ENCODE measurements at regions not wholly inside any gene's neighbourhood (a gene's known extent, or its start where the extent isn't known, plus 50 kb on each side); places are given as distances from the start of the nearest gene placed in this dataset.
A peak's percentile ranks its signal among the peaks of the same experiment; 100 is the strongest.

GRCh38 chr5:154696891-154697290 is 58.3 kb upstream of the LARP1 start:
- H3K27ac ChIP-seq (ENCODE audit: low read depth), result peak overlapping the region; percentile 93
- peaks cover 49% of the 10 kb centered on the region for H3K4me1 Mint-ChIP-seq

More at GRCh38 chr5:154696891-154697290, 58.3 kb upstream of the LARP1 start:
- DNase-seq (ENCODE audit: low spot score), result peak; percentile 61
- peak overlapping the region; percentile 44 for H3K4me2 ChIP-seq
- H3K4me1 ChIP-seq (ENCODE audit: insufficient read depth), result peaks cover 46% of the 10 kb centered on the region
- no peaks in the 10 kb centered on the region for H4K20me1 ChIP-seq (replicated peaks; ENCODE audit: insufficient read depth)
- H3K4me3 ChIP-seq, result peak overlapping the region; percentile 23; the same call in 1 of the 2 replicates
- peak overlapping the region; percentile 31 for H3K4me3 Mint-ChIP-seq
- H3K36me3 ChIP-seq (ENCODE audit: insufficient read depth), result no peaks in the 10 kb centered on the region
- TF ChIP-seq, protein P1, sequence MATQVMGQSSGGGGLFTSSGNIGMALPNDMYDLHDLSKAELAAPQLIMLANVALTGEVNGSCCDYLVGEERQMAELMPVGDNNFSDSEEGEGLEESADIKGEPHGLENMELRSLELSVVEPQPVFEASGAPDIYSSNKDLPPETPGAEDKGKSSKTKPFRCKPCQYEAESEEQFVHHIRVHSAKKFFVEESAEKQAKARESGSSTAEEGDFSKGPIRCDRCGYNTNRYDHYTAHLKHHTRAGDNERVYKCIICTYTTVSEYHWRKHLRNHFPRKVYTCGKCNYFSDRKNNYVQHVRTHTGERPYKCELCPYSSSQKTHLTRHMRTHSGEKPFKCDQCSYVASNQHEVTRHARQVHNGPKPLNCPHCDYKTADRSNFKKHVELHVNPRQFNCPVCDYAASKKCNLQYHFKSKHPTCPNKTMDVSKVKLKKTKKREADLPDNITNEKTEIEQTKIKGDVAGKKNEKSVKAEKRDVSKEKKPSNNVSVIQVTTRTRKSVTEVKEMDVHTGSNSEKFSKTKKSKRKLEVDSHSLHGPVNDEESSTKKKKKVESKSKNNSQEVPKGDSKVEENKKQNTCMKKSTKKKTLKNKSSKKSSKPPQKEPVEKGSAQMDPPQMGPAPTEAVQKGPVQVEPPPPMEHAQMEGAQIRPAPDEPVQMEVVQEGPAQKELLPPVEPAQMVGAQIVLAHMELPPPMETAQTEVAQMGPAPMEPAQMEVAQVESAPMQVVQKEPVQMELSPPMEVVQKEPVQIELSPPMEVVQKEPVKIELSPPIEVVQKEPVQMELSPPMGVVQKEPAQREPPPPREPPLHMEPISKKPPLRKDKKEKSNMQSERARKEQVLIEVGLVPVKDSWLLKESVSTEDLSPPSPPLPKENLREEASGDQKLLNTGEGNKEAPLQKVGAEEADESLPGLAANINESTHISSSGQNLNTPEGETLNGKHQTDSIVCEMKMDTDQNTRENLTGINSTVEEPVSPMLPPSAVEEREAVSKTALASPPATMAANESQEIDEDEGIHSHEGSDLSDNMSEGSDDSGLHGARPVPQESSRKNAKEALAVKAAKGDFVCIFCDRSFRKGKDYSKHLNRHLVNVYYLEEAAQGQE (IDR thresholded peaks at IDR 0.05; ENCODE audit: unreplicated experiment), result no peak
- TF ChIP-seq ZNF462 (CRISPR knock-in tag; IDR thresholded peaks at IDR 0.05) (no peak), ZNF331 (CRISPR knock-in tag; IDR thresholded peaks at IDR 0.05; ENCODE audit: low read depth) (no peak), POLR2AphosphoS5 (IDR thresholded peaks at IDR 0.05; ENCODE audit: low read depth) (no peak), NANOG (IDR thresholded peaks at IDR 0.05; ENCODE audit: borderline replicate concordance) (peak; percentile 80), CREB1 (CRISPR knock-in tag; IDR thresholded peaks at IDR 0.05; ENCODE audit: low read depth) (no peak), EZH2 (IDR thresholded peaks at IDR 0.05; ENCODE audit: low read depth, unreplicated experiment) (no peak), CTCF (conservative IDR thresholded peaks at IDR 0.05; ENCODE audit: low read depth in 2 of 2) (no peak)
- peaks cover 3% of the 10 kb centered on the region for H3K27me3 Mint-ChIP-seq (ENCODE audit: insufficient read depth, low read depth, poor library complexity)
- H2AFZ ChIP-seq, result no peak overlapping the region
- H3F3A ChIP-seq (replicated peaks; ENCODE audit: low read depth), result peaks cover 25% of the 10 kb centered on the region; the same call in 1 of the 2 replicates
- H3K27ac Mint-ChIP-seq, result peak overlapping the region; percentile 88
- peaks cover 11% of the 10 kb centered on the region; the same call in 1 of the 3 replicates for H3K9me3 Mint-ChIP-seq
- peaks cover 18% of the 10 kb centered on the region for H3K36me3 Mint-ChIP-seq (ENCODE audit: low read depth)
- no peaks in the 10 kb centered on the region for H3K9me2 ChIP-seq (ENCODE audit: insufficient read depth)
- H3K79me2 ChIP-seq (replicated peaks; ENCODE audit: insufficient read depth), result peaks cover 46% of the 10 kb centered on the region
- peak; percentile 18 for ATAC-seq
- no peaks in the 10 kb centered on the region for H3K27me3 ChIP-seq (ENCODE audit: insufficient read depth)
